Endothelial cell of umbilical vein (primary cell): ENCODE measurements at regions not wholly inside any gene's neighbourhood (a gene's known extent, or its start where the extent isn't known, plus 50 kb on each side); places are given as distances from the start of the nearest gene placed in this dataset.

Source experiments
- BruUV-seq: library from RNA; stranded (reverse); fragments of 400-500 nt; replicated peaks from 2 replicates; lab custom pipeline; 2021; lab: Mats Ljungman, UMichigan
- CTCF ChIA-PET: fragments of 300-600, 350-600 bp; sonication (Branson Sonifier 250); formaldehyde crosslinking; loops from one replicate; lab custom pipeline; 2021; ENCODE audit warnings: antibody characterized with exemption, inconsistent platforms; lab: Charles Lee
- POLR2A ChIA-PET: fragments of 300-600, 350-600 bp; sonication (Branson Sonifier 250); formaldehyde crosslinking; loops from one replicate; lab custom pipeline; 2021; ENCODE audit warnings: antibody characterized with exemption, inconsistent platforms; lab: Charles Lee
- DNase-seq: peaks from one replicate; pipeline ENCODE4 v3.0.0-alpha.2; 2011; ENCODE audit warnings: low read depth, low spot score
- FAIRE-seq: peaks from 2 replicates; lab custom pipeline; 2011; peaks lifted over from hg19 to GRCh38; lab: Jason Lieb, UNC
- H2AFZ ChIP-seq: 2 replicates; pipeline ENCODE4 v1.6.0; 2012; ENCODE audit warnings: low read depth, low read length, control low read depth, inconsistent platforms
- H3K27ac ChIP-seq: 2 replicates; pipeline ENCODE4 v1.5.1; 2011; ENCODE audit warnings: low read depth, mild to moderate bottlenecking, control low read depth, low read length, moderate library complexity; ENCODE audit not compliant: insufficient read depth
- H3K27me3 ChIP-seq, 2 experiments: 2 replicates each; pipeline versions ENCODE4 v1.6.0 to v1.6.1; 2011; ENCODE audit warnings: low read length in 2 of 2, mixed read lengths in 1 of 2; ENCODE audit not compliant: control insufficient read depth in 2 of 2, insufficient read depth in 2 of 2
- H3K36me3 ChIP-seq, 2 experiments: 2 replicates in 1 of 2; 3 replicates in 1 of 2; pipeline ENCODE4 v1.5.1; 2011; ENCODE audit warnings: low read length in 2 of 2, mild to moderate bottlenecking in 1 of 2, moderate library complexity in 1 of 2; ENCODE audit not compliant: control insufficient read depth in 2 of 2, insufficient read depth in 2 of 2; ENCODE audit errors: extremely low read depth in 1 of 2
- H3K4me1 ChIP-seq: 3 replicates; pipeline ENCODE4 v1.5.1; 2011; ENCODE audit warnings: mild to moderate bottlenecking, low read length; ENCODE audit not compliant: control insufficient read depth, insufficient read depth; ENCODE audit errors: extremely low read depth
- H3K4me2 ChIP-seq: 2 replicates; pipeline ENCODE4 v1.6.1; 2011; ENCODE audit warnings: low read length, control low read depth, mixed read lengths; ENCODE audit not compliant: insufficient read depth
- H3K4me3 ChIP-seq, 3 experiments: fragments of 200-600 bp in 1 of 3; sonication (generic), shearing (Covaris generic) in 1 of 3; replicated peaks in 1 of 3; 2 replicates each; pipeline ENCODE4 v1.5.1; 2011 to 2016; ENCODE audit warnings: control low read depth in 3 of 3, low read length in 3 of 3, mild to moderate bottlenecking in 2 of 3, inconsistent platforms in 1 of 3, low read depth in 1 of 3, moderate library complexity in 1 of 3; ENCODE audit not compliant: insufficient read depth in 1 of 3
- H3K79me2 ChIP-seq: 2 replicates; pipeline ENCODE4 v1.6.0; 2012; ENCODE audit warnings: low read length, inconsistent platforms; ENCODE audit not compliant: control insufficient read depth, insufficient read depth
- H3K9ac ChIP-seq: replicated peaks from 2 replicates; pipeline ENCODE3; 2011; ENCODE audit warnings: low read length, control low read depth; ENCODE audit not compliant: insufficient read depth; ENCODE audit errors: extremely low read depth
- H3K9me1 ChIP-seq: replicated peaks from 3 replicates; pipeline ENCODE4 v1.6.0; 2011; ENCODE audit warnings: mild to moderate bottlenecking, low read length; ENCODE audit not compliant: control insufficient read depth, insufficient read depth; ENCODE audit errors: extremely low read depth
- H3K9me3 ChIP-seq: replicated peaks from 2 replicates; pipeline ENCODE4 v1.5.1; 2012; ENCODE audit warnings: low read length, inconsistent platforms; ENCODE audit not compliant: control insufficient read depth, insufficient read depth
- H4K20me1 ChIP-seq: replicated peaks from 2 replicates; pipeline ENCODE3; 2011; ENCODE audit warnings: mild to moderate bottlenecking, low read length; ENCODE audit not compliant: control insufficient read depth, insufficient read depth; ENCODE audit errors: extremely low read depth
- CTCF ChIP-seq, 2 donors: IDR thresholded peaks; 1 replicate in 1 of 2; 2 replicates in 1 of 2; pipeline ENCODE4 v1.5.1; 2011; ENCODE audit warnings: low read length in 2 of 2, mild to moderate bottlenecking in 2 of 2, moderate library complexity in 2 of 2, control low read depth in 1 of 2, inconsistent platforms in 1 of 2, low read depth in 1 of 2; ENCODE audit not compliant: insufficient read depth in 1 of 2; ENCODE audit errors: extremely low read depth in 1 of 2
- EZH2 ChIP-seq: IDR thresholded peaks from 2 replicates; pipeline ENCODE4 v1.6.1; 2012; ENCODE audit warnings: borderline replicate concordance, low read depth, mild to moderate bottlenecking, moderate library complexity, low read length, inconsistent platforms; ENCODE audit not compliant: severe bottlenecking
- FOS ChIP-seq: IDR thresholded peaks from 2 replicates; pipeline ENCODE4 v1.6.1; 2011; ENCODE audit warnings: mild to moderate bottlenecking, low read length, moderate library complexity, borderline replicate concordance; ENCODE audit not compliant: insufficient read depth
- GATA2 ChIP-seq: IDR thresholded peaks from 2 replicates; pipeline ENCODE4 v1.7.0; 2011; ENCODE audit warnings: low read depth, mild to moderate bottlenecking, moderate library complexity, mixed read lengths, low read length; ENCODE audit not compliant: insufficient read length, insufficient read depth
- JUN ChIP-seq: IDR thresholded peaks from 2 replicates; pipeline ENCODE4 v1.6.1; 2011; ENCODE audit warnings: borderline replicate concordance, low read depth; ENCODE audit not compliant: insufficient read length, insufficient read depth
- MYC ChIP-seq: IDR thresholded peaks from one replicate; pipeline ENCODE4 v1.6.1; 2011; ENCODE audit warnings: mild to moderate bottlenecking, low read depth, low read length
- POLR2A ChIP-seq: IDR thresholded peaks from 2 replicates; pipeline ENCODE4 v1.6.1; 2012; ENCODE audit warnings: low read depth, mild to moderate bottlenecking, control low read depth, low read length
- POLR2AphosphoS5 ChIP-seq: IDR thresholded peaks from 2 replicates; pipeline ENCODE4 v1.6.1; 2012; ENCODE audit warnings: low read depth, mild to moderate bottlenecking, control low read depth, low read length, moderate library complexity; ENCODE audit not compliant: insufficient read depth
- dilution Hi-C: fragments of 300-500 bp; cut with MboI; formaldehyde crosslinking; loops from one replicate; pipeline ENCODE4 v1.15.0; 2019; ENCODE audit warnings: low sequenced_read_pairs; ENCODE audit not compliant: extremely low pct_ligation_motif_present
- intact Hi-C: fragments of 100-400 bp; cut with micrococcal nuclease; formaldehyde crosslinking; loops from one replicate; pipeline ENCODE4 v1.10.0; 2022
- TF ChIP-seq, protein P1 (sequence below): IDR thresholded peaks from 2 replicates; pipeline ENCODE4 v1.6.1; 2011; ENCODE audit not compliant: insufficient read depth, insufficient read length

DNA sequence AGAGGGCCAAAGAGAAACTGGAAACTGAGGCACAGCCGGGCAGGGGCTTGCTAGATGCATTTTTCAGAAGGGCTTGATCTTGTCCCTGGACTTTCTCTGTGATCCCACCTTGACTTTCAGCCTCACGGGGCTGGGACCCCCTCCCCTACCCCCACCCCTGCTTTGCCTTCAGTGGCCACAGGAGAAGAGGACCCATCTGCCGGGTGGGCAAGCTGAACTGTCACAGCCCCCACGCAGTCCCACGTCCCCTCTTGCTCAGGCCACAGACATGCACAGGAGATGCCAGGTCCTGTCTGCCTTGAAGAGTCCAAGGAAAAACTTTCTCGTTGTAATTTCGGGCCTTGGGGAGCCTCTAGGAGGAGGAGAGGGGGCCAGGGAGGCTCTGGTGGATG lies 158.9 kb downstream of the KIF26A start:
- no peaks in the 10 kb centered on the region for H3K9me1 ChIP-seq
- H3K27ac ChIP-seq: no peak overlapping the region
- H3K79me2 ChIP-seq: no peaks in the 10 kb centered on the region
- CTCF ChIA-PET: no interaction called here
- no peak overlapping the region for H3K4me2 ChIP-seq
- POLR2A ChIA-PET: no interaction called here
- FAIRE-seq: no peak
- dilution Hi-C loops (no loop called here), intact Hi-C loops (no loop called here)
- no peak overlapping the region for H2AFZ ChIP-seq
- H3K36me3 ChIP-seq: no peaks in the 10 kb centered on the region
- no TSS peak for BruUV-seq
- no peaks in the 10 kb centered on the region for H3K27me3 ChIP-seq
- H3K4me3 ChIP-seq: no peak overlapping the region
- no peaks in the 10 kb centered on the region for H4K20me1 ChIP-seq
- TF ChIP-seq FOS (no peak), EZH2 (no peak), MYC (no peak), CTCF (IDR thresholded peaks at IDR 0.05; ENCODE audit: extremely low read depth in 1 of 2, insufficient read depth in 1 of 2, low read depth in 1 of 2, low read length in 2 of 2) (no peak), JUN (no peak), POLR2AphosphoS5 (no peak), POLR2A (no peak), GATA2 (no peak)
- TF ChIP-seq, protein P1, sequence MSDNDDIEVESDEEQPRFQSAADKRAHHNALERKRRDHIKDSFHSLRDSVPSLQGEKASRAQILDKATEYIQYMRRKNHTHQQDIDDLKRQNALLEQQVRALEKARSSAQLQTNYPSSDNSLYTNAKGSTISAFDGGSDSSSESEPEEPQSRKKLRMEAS: no peak
- no peak for DNase-seq
- no peak overlapping the region for H3K9ac ChIP-seq
- H3K9me3 ChIP-seq: no peaks in the 10 kb centered on the region
- H3K4me1 ChIP-seq: peaks cover 2% of the 10 kb centered on the region
